GM12873 (cell line): ENCODE measurements at regions not wholly inside any gene's neighbourhood (a gene's known extent, or its start where the extent isn't known, plus 50 kb on each side); places are given as distances from the start of the nearest gene placed in this dataset.

Experiments
- TF ChIP-seq, protein P1 (sequence below): IDR thresholded peaks from 2 replicates; pipeline ENCODE4 v1.5.1; 2012; ENCODE audit warnings: low read depth, mild to moderate bottlenecking, moderate library complexity, low read length, control low read depth; ENCODE audit not compliant: insufficient read depth; ENCODE audit errors: missing control alignments

DNA sequence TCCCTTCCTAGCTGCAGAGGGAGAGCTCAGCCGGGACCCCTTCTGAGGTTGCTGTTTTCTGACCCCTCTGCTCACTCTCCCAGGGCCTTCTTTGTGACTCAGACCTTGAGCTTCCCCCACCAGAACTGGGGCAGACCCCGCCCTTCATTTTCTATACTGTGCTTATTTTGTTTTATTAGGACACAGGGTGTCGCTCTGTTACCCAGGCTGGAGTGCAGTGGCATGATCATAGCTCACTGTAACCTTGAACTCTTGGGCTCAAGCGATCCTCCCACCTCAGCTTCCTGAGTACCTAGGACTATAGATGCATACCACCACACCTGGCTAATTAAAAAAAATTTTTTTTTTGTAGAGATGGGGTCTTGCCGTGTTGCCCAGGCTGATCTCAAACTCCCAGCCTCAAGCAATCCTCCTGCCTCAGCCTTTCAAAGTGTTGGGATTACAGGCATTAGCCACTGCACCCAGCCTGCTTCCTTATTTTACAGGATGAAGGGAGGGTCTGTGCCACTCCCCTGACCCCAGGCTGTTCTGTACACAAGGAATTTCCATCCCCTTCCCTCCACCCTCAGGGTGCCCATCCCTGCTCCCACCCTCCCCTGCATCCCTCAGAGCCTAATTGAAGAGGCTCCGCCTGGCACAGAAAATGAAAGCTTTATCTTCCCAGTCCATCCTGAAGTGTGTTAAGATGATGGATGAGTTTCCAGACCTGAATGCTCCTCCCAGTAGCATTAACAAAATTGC is 195.2 kb upstream of the POU3F1 start:
- TF ChIP-seq, protein P1, sequence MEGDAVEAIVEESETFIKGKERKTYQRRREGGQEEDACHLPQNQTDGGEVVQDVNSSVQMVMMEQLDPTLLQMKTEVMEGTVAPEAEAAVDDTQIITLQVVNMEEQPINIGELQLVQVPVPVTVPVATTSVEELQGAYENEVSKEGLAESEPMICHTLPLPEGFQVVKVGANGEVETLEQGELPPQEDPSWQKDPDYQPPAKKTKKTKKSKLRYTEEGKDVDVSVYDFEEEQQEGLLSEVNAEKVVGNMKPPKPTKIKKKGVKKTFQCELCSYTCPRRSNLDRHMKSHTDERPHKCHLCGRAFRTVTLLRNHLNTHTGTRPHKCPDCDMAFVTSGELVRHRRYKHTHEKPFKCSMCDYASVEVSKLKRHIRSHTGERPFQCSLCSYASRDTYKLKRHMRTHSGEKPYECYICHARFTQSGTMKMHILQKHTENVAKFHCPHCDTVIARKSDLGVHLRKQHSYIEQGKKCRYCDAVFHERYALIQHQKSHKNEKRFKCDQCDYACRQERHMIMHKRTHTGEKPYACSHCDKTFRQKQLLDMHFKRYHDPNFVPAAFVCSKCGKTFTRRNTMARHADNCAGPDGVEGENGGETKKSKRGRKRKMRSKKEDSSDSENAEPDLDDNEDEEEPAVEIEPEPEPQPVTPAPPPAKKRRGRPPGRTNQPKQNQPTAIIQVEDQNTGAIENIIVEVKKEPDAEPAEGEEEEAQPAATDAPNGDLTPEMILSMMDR: no peak

DNA sequence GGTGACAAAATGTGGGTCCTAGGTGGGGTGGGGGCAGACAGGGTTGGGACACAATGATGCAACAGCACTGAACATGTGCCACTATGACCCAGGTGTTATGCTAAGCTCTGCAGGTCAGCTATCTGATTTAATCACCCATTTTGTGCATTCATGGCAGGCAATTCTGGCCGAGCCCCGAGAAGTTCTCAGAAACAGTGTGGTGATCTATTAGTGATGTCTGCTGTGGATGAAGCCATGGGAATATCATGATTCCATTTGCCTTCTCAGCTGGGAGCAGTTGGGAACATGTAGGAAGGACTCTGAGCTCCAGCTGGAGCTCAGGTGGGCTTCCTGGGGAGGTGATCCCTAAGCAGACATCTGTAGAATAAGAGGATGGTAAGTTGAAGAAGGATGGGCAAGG is 194.0 kb upstream of the POU3F1 start:
- TF ChIP-seq, protein P1: no peak

- TF ChIP-seq, protein P1: no peak
These were observed 192.8 kb upstream of the POU3F1 start for GRCh38 chr1:38239258-38239835.

DNA sequence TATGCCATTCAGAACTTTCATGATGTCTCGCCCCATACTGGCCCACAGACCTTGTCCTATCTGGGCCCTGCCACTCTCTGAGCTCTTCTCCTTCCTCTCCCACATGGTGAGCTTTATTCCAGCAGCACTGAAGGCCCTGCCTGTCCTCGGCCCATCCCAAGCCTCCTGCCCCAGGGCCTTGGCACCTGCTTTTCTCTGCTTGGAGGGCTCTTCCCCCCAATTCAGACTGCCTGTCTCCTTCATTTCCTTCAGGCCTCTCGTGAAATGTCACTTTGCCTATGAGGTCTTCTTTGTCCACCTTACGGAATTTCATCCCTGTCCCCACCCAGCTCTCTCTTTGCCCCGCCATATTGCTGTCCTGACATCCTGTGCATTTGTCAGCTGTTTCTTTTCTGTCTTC is 191.7 kb upstream of the POU3F1 start:
- TF ChIP-seq, protein P1: no peak

DNA sequence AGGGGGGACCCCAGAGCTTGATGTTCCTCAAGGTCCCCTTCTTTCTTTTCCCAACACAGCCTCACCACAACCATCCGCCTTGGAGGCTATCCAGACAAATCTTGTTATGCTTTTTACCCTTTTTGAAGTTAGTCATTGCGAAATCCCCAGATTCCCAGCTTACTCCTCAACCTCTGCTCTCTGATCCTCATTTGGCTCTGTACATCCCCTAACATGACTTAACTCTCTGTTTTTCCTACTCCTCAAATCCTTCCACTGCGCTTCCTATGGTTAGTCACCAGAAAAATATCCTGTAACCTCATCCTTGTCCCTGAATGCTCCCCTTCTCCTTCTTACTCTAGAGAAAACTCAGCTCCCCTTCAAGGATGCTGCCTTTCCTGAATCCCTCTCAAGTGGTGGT is 189.1 kb upstream of the POU3F1 start:
- TF ChIP-seq, protein P1: no peak

DNA sequence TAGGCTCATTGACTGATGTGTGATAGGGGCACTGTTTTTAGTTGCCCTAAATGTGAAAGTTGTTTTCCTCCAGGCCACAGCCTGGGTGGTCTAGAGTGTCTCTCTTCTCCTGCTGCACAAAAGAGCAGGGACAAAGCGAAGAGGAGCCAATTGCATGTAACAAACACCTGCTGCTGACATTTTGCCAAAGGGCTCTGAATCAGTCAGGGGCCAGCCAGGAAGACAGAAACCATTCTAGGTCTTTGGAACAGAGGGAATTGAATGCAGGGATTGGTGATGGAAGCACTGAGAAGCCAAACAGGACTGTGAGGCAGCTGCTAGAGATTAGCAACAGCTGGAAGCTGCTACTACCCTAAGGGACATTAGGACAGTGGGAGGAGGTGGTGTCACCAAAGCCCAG is 185.3 kb upstream of the POU3F1 start:
- TF ChIP-seq, protein P1: no peak

GRCh38 chr1:38228718-38229117 is 182.1 kb upstream of the POU3F1 start:
- TF ChIP-seq, protein P1: no peak
